GM12878 (cell line): ENCODE measurements at regions not wholly inside any gene's neighbourhood (a gene's known extent, or its start where the extent isn't known, plus 50 kb on each side); places are given as distances from the start of the nearest gene placed in this dataset.

Source experiments
- ATAC-seq: fragments of 200-7000 bp; cut with Tn5 transposase; 3 replicates; pipeline ENCODE4 v1.9.1; 2020; ENCODE audit warnings: mild to moderate bottlenecking, moderate library complexity
- BruUV-seq: library from RNA; stranded (reverse); fragments of 400-500 nt; replicated peaks from 2 replicates; lab custom pipeline; 2021; lab: Mats Ljungman, UMichigan
- CTCF ChIA-PET: fragments of 300-600 bp; sonication (Branson Sonifier 250); formaldehyde crosslinking; extraction: SDS; loops from one replicate; lab custom pipeline; 2021; ENCODE audit warnings: inconsistent platforms; lab: Yijun Ruan, JAX
- POLR2A ChIA-PET: fragments of 350-600 bp; formaldehyde crosslinking; extraction: SDS; loops from one replicate; lab custom pipeline; 2021; ENCODE audit warnings: inconsistent platforms; lab: Charles Lee
- RAD21 ChIA-PET: fragments of 300-600 bp; sonication (Branson Sonifier 250); formaldehyde crosslinking; loops from one replicate; lab custom pipeline; 2023; ENCODE audit warnings: antibody characterized with exemption; ENCODE audit not compliant: unreplicated experiment; lab: Charles Lee
- SMC1A ChIA-PET: fragments of 300-600 bp; sonication (Branson Sonifier 250); formaldehyde crosslinking; loops from one replicate; lab custom pipeline; 2023; ENCODE audit not compliant: unreplicated experiment, uncharacterized antibody; lab: Charles Lee
- DNase-seq: peaks from one replicate; pipeline ENCODE4 v3.0.0-alpha.2; 2011; ENCODE audit warnings: low read depth, low spot score
- FAIRE-seq: peaks from 3 replicates; lab custom pipeline; 2011; peaks lifted over from hg19 to GRCh38; lab: Jason Lieb, UNC
- H2AFZ ChIP-seq: 2 replicates; pipeline ENCODE4 v1.6.0; 2011; ENCODE audit warnings: low read depth, low read length, control low read depth; ENCODE audit not compliant: control insufficient read depth
- H3K27ac ChIP-seq: 2 replicates; pipeline ENCODE4 v1.5.1; 2011; ENCODE audit warnings: control low read depth; ENCODE audit not compliant: control insufficient read depth, insufficient read depth
- H3K27me3 ChIP-seq, 2 experiments: replicated peaks in 1 of 2; 2 replicates each; pipeline versions ENCODE4 v1.6.0 to v1.6.1; 2011; ENCODE audit warnings: low read length in 1 of 2; ENCODE audit not compliant: control insufficient read depth in 2 of 2, insufficient read depth in 2 of 2
- H3K36me3 ChIP-seq, 2 experiments: 2 replicates each; pipeline ENCODE4 v1.5.1; 2011; ENCODE audit warnings: low read length in 1 of 2; ENCODE audit not compliant: control insufficient read depth in 2 of 2, insufficient read depth in 2 of 2
- H3K4me1 ChIP-seq: 2 replicates; pipeline ENCODE4 v1.6.1; 2011; ENCODE audit warnings: mild to moderate bottlenecking, low read length, moderate library complexity, mixed read lengths; ENCODE audit not compliant: control insufficient read depth, insufficient read depth
- H3K4me2 ChIP-seq: 2 replicates; pipeline ENCODE4 v1.6.0; 2011; ENCODE audit warnings: control low read depth; ENCODE audit not compliant: control insufficient read depth, insufficient read depth
- H3K4me3 ChIP-seq: fragments of 200-600 bp; sonication (generic); 2 replicates; pipeline ENCODE4 v1.5.1; 2016
- H3K79me2 ChIP-seq: 2 replicates; pipeline ENCODE4 v1.6.0; 2011; ENCODE audit warnings: low read length; ENCODE audit not compliant: control insufficient read depth, insufficient read depth
- H3K9ac ChIP-seq: 2 replicates; pipeline ENCODE4 v1.8.0; 2011; ENCODE audit warnings: low read length, control low read depth, mixed read lengths; ENCODE audit not compliant: control insufficient read depth, insufficient read depth
- H3K9me3 ChIP-seq: replicated peaks from 3 replicates; pipeline ENCODE4 v1.5.1; 2011; ENCODE audit warnings: mild to moderate bottlenecking, low read length; ENCODE audit not compliant: control insufficient read depth, insufficient read depth
- H4K20me1 ChIP-seq: 2 replicates; pipeline ENCODE4 v1.6.0; 2011; ENCODE audit not compliant: control insufficient read depth, insufficient read depth
- ASH2L ChIP-seq: fragments of 300-600, 200-600 bp; sonication (generic); IDR thresholded peaks from 2 replicates; pipeline ENCODE4 v1.6.1; 2017; ENCODE audit warnings: low read depth, mild to moderate bottlenecking, borderline replicate concordance
- BMI1 ChIP-seq: fragments of 450-650 bp; IDR thresholded peaks from 2 replicates; pipeline ENCODE4 v1.6.1; 2016; ENCODE audit warnings: mild to moderate bottlenecking, moderate library complexity, borderline replicate concordance
- CBX5 ChIP-seq: sonication (generic); IDR thresholded peaks from 2 replicates; pipeline ENCODE4 v1.6.1; 2016; ENCODE audit warnings: low read depth, moderate library complexity, mild to moderate bottlenecking, inconsistent platforms
- CEBPB ChIP-seq, 2 experiments: fragments of 150-350 bp in 1 of 2; IDR thresholded peaks; 2 replicates each; pipeline ENCODE4 v1.6.1; 2012 to 2014; ENCODE audit warnings: low read depth in 2 of 2, low read length in 2 of 2, borderline replicate concordance in 1 of 2, inconsistent platforms in 1 of 2
- EGR1 ChIP-seq, 2 experiments: IDR thresholded peaks; 1 replicate in 1 of 2; 2 replicates in 1 of 2; pipeline ENCODE4 v1.6.1; 2011 to 2012; ENCODE audit warnings: low read depth in 2 of 2, low read length in 2 of 2, borderline replicate concordance in 1 of 2, mild to moderate bottlenecking in 1 of 2, moderate library complexity in 1 of 2
- NR2F1 ChIP-seq: fragments of 450-650 bp; conservative IDR thresholded peaks from 2 replicates; pipeline ENCODE4 v1.6.1; 2017; ENCODE audit warnings: mild to moderate bottlenecking
- POLR2AphosphoS2 ChIP-seq: IDR thresholded peaks from 2 replicates; pipeline ENCODE4 v1.6.1; 2011; ENCODE audit warnings: low read depth, mild to moderate bottlenecking, low read length, improper control_type of control experiment, moderate library complexity
- SIX5 ChIP-seq: IDR thresholded peaks from 2 replicates; pipeline ENCODE4 v1.6.1; 2011; ENCODE audit warnings: mild to moderate bottlenecking, low read depth, low read length, moderate library complexity; ENCODE audit not compliant: severe bottlenecking
- SMAD5 ChIP-seq: IDR thresholded peaks from 2 replicates; pipeline ENCODE4 v1.6.1; 2016; ENCODE audit warnings: antibody characterized with exemption, low read depth
- SP1 ChIP-seq: IDR thresholded peaks from one replicate; pipeline ENCODE4 v1.6.1; 2011; ENCODE audit warnings: low read depth, low read length
- ZNF384 ChIP-seq: IDR thresholded peaks from 2 replicates; pipeline ENCODE4 v1.6.1; 2012; ENCODE audit warnings: low read depth, mild to moderate bottlenecking, low read length, improper control_type of control experiment, borderline replicate concordance
- WGBS: methylation state at CpG from one replicate; pipeline ENCODE4 v1.1.6; 2016; ENCODE audit warnings: low lambda C conversion rate; ENCODE audit not compliant: insufficient replicate concordance, insufficient coverage; ENCODE audit errors: missing lambda C conversion rate; 5-methylcytosine and 5-hydroxymethylcytosine counted together
- in situ Hi-C: fragments of 300-500 bp; cut with MboI; formaldehyde crosslinking; loops from 9 replicates; pipeline ENCODE4 v1.14.3; 2018; ENCODE audit warnings: mixed read lengths
- intact Hi-C: fragments of 100-400 bp; cut with micrococcal nuclease; formaldehyde crosslinking; loops from one replicate; pipeline ENCODE4 v1.14.2; 2022; ENCODE audit not compliant: unreplicated experiment
- TF ChIP-seq, protein P1 (sequence below): fragments of 450-650 bp; IDR thresholded peaks from 2 replicates; pipeline ENCODE4 v1.6.1; 2018; ENCODE audit warnings: mild to moderate bottlenecking, low read depth, moderate library complexity; ENCODE audit not compliant: partially characterized antibody
- TF ChIP-seq, protein P2 (sequence below): IDR thresholded peaks from 2 replicates; pipeline ENCODE4 v1.6.1; 2011; ENCODE audit warnings: borderline replicate concordance, low read depth, mild to moderate bottlenecking, moderate library complexity, mixed read lengths, low read length; ENCODE audit not compliant: insufficient read depth; ENCODE audit errors: extremely low read length

GRCh38 chr13:91132786-91133185 lies 214.7 kb upstream of the MIR17HG start:
- BruUV-seq, result no TSS peak
- no peaks in the 10 kb centered on the region for H3K27me3 ChIP-seq
- no peak overlapping the region for H3K4me2 ChIP-seq
- POLR2A ChIA-PET, result no interaction called here
- no peak overlapping the region for H3K9ac ChIP-seq
- SMC1A ChIA-PET, result no interaction called here
- H3K4me3 ChIP-seq, result no peak overlapping the region
- DNase-seq (no peak), ATAC-seq (no peak), FAIRE-seq (no peak)
- H3K36me3 ChIP-seq, result no peaks in the 10 kb centered on the region
- H4K20me1 ChIP-seq, result no peaks in the 10 kb centered on the region
- RAD21 ChIA-PET, result no interaction called here
- no peak overlapping the region for H2AFZ ChIP-seq
- in situ Hi-C loops, result no loop called here
- H3K79me2 ChIP-seq, result no peaks in the 10 kb centered on the region
- no peak for TF ChIP-seq POLR2AphosphoS2
- no peak for TF ChIP-seq EGR1 (IDR thresholded peaks at IDR 0.05; ENCODE audit: borderline replicate concordance in 1 of 2, low read depth in 2 of 2, low read length in 2 of 2)
- no peak for TF ChIP-seq ZNF384
- TF ChIP-seq CBX5, result no peak
- no peak for TF ChIP-seq SIX5
- TF ChIP-seq ASH2L, result no peak
- TF ChIP-seq NR2F1, result no peak
- TF ChIP-seq, protein P1, sequence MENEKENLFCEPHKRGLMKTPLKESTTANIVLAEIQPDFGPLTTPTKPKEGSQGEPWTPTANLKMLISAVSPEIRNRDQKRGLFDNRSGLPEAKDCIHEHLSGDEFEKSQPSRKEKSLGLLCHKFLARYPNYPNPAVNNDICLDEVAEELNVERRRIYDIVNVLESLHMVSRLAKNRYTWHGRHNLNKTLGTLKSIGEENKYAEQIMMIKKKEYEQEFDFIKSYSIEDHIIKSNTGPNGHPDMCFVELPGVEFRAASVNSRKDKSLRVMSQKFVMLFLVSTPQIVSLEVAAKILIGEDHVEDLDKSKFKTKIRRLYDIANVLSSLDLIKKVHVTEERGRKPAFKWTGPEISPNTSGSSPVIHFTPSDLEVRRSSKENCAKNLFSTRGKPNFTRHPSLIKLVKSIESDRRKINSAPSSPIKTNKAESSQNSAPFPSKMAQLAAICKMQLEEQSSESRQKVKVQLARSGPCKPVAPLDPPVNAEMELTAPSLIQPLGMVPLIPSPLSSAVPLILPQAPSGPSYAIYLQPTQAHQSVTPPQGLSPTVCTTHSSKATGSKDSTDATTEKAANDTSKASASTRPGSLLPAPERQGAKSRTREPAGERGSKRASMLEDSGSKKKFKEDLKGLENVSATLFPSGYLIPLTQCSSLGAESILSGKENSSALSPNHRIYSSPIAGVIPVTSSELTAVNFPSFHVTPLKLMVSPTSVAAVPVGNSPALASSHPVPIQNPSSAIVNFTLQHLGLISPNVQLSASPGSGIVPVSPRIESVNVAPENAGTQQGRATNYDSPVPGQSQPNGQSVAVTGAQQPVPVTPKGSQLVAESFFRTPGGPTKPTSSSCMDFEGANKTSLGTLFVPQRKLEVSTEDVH, result no peak
- TF ChIP-seq SMAD5, result no peak
- TF ChIP-seq BMI1, result no peak
- no peak for TF ChIP-seq SP1
- no peak for TF ChIP-seq CEBPB (IDR thresholded peaks at IDR 0.05; ENCODE audit: borderline replicate concordance in 1 of 2, low read depth in 2 of 2, low read length in 2 of 2)
- TF ChIP-seq, protein P2, sequence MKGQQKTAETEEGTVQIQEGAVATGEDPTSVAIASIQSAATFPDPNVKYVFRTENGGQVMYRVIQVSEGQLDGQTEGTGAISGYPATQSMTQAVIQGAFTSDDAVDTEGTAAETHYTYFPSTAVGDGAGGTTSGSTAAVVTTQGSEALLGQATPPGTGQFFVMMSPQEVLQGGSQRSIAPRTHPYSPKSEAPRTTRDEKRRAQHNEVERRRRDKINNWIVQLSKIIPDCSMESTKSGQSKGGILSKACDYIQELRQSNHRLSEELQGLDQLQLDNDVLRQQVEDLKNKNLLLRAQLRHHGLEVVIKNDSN, result no peak
- 45% methylated on average over 7 of the region's 7 CpGs for WGBS
- no peak overlapping the region for H3K27ac ChIP-seq
- no peaks in the 10 kb centered on the region for H3K4me1 ChIP-seq
- CTCF ChIA-PET, result no interaction called here
- no peaks in the 10 kb centered on the region for H3K9me3 ChIP-seq
- intact Hi-C loops, result loop anchor here (5.0 kb wide), 1 partner anchor 590 kb away; no protein-coding TSS in a partner anchor
